ENCODE measurements at regions not wholly inside any gene's neighbourhood (a gene's known extent, or its start where the extent isn't known, plus 50 kb on each side); places are given as distances from the start of the nearest gene placed in this dataset.

DNA sequence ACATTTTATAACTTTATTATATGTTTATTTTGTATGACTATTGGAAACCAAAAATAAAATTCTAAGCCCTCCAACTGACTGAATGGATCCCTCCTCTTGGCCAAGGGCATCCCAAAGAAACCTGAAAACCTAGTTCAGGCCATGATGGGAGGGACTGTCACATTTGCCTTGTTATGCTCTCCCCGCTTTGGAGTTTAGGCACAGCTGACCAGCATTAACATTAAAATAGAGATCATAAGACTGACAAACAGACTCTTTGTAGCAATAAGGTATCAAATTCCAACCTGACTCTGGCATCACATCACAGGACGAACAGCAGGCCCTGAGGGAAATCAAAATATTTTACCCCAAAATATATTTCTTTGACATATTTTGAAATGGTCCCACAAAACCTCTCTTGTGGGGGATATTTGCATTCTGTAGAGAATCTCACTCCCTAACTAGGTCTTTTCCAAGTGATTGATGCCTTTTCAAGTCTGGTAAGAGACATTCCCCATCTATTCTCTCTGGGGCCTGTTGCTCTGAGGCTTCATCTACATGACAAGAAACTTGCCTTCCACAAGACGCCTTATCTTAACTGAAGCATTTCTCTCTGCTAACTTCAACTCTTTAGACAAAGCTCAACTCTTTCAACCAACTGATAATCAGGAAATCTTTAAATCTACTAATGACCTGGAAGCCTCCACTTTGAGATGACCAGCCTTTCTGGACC lies 81.8 kb upstream of the PRR23E start:
- Histone ChIP-seq H3K27me3 (ENCODE audit: insufficient read depth, low read length) (no peaks in the 10 kb centered on the region), H2BK5ac (ENCODE audit: insufficient read length, low read length) (no peak overlapping the region), H3K4ac (ENCODE audit: low read depth, low read length) (no peak overlapping the region), H3K4me2 (ENCODE audit: insufficient read depth, insufficient read length, low read length) (no peak overlapping the region), H3K27ac (ENCODE audit: insufficient read length, low read depth, low read length) (peak overlapping the region; percentile 38), H2AK5ac (ENCODE audit: insufficient read length, low read length) (no peak overlapping the region), H4K5ac (ENCODE audit: insufficient read length, low read depth, low read length) (no peak overlapping the region), H4K20me1 (ENCODE audit: control insufficient read depth, insufficient read depth, insufficient read length) (no peaks in the 10 kb centered on the region), H4K8ac (replicated peaks; ENCODE audit: insufficient read length, low read depth, low read length) (no peak overlapping the region), H3K23ac (ENCODE audit: insufficient read length, low read depth, low read length) (no peak overlapping the region), H3K18ac (ENCODE audit: insufficient read length, low read depth, low read length) (no peak overlapping the region), H3K14ac (ENCODE audit: insufficient read depth, low read length) (no peak overlapping the region), H3K56ac (ENCODE audit: insufficient read length, low read depth, low read length) (no peak overlapping the region), H3T11ph (ENCODE audit: low read length) (no peak overlapping the region), H2BK12ac (ENCODE audit: insufficient read length, low read depth, low read length) (no peak overlapping the region), H2AFZ (ENCODE audit: low read length) (no peak overlapping the region), H3K4me1 (ENCODE audit: insufficient read depth, low read length) (no peaks in the 10 kb centered on the region), H3K9me3 (ENCODE audit: control insufficient read depth, low read depth, low read length) (peaks cover 10% of the 10 kb centered on the region), H3K9ac (ENCODE audit: extremely low read depth, insufficient read length, low read length) (no peak overlapping the region), H3K23me2 (ENCODE audit: insufficient read length, low read depth, low read length, poor library complexity, severe bottlenecking) (no peaks in the 10 kb centered on the region), H2BK120ac (ENCODE audit: low read depth, low read length, poor library complexity, severe bottlenecking) (no peak overlapping the region), H2BK20ac (ENCODE audit: low read depth, low read length, poor library complexity, severe bottlenecking) (no peak overlapping the region), H3K79me2 (ENCODE audit: insufficient read depth, low read length) (no peaks in the 10 kb centered on the region), H4K91ac (ENCODE audit: insufficient read length, low read depth, low read length) (no peak overlapping the region), H3K79me1 (ENCODE audit: insufficient read depth, low read depth, low read length, poor library complexity, severe bottlenecking) (no peaks in the 10 kb centered on the region), H2BK15ac (ENCODE audit: low read depth, low read length) (no peak overlapping the region)
- peaks cover 11 to 30% (median 11%) of the 10 kb centered on the region in 3 experiments for H3K36me3 Mint-ChIP-seq (ENCODE audit: insufficient read depth in 1 of 3, low read depth in 3 of 3)
- H3K9me3 Mint-ChIP-seq: peaks cover 17 to 26% of the 10 kb centered on the region in 2 experiments
- DNase-seq: peak; percentile 32
- WGBS (ENCODE audit: extremely low coverage, insufficient read length, low lambda C conversion rate): no CpG with 5 or more reads among the region's 3 CpGs
- H3K4me1 Mint-ChIP-seq: peaks cover 40 to 49% of the 10 kb centered on the region in 2 experiments
- TF ChIP-seq, protein P1, sequence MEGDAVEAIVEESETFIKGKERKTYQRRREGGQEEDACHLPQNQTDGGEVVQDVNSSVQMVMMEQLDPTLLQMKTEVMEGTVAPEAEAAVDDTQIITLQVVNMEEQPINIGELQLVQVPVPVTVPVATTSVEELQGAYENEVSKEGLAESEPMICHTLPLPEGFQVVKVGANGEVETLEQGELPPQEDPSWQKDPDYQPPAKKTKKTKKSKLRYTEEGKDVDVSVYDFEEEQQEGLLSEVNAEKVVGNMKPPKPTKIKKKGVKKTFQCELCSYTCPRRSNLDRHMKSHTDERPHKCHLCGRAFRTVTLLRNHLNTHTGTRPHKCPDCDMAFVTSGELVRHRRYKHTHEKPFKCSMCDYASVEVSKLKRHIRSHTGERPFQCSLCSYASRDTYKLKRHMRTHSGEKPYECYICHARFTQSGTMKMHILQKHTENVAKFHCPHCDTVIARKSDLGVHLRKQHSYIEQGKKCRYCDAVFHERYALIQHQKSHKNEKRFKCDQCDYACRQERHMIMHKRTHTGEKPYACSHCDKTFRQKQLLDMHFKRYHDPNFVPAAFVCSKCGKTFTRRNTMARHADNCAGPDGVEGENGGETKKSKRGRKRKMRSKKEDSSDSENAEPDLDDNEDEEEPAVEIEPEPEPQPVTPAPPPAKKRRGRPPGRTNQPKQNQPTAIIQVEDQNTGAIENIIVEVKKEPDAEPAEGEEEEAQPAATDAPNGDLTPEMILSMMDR (conservative IDR thresholded peaks at IDR 0.05): no peak
- H3K4me3 Mint-ChIP-seq: no peak overlapping the region; a peak in 1 of 5 replicates
- H3K27ac Mint-ChIP-seq: peak overlapping the region in 1 of 3 experiments; percentile 98; a peak in 3 of 7 replicates
- peaks cover 20% of the 10 kb centered on the region for H3K27me3 Mint-ChIP-seq (ENCODE audit: low read depth)

Measured in H9 (cell line).